Left lung (tissue), 4 donors: ENCODE measurements at regions not wholly inside any gene's neighbourhood (a gene's known extent, or its start where the extent isn't known, plus 50 kb on each side); places are given as distances from the start of the nearest gene placed in this dataset.

Source experiments
- ATAC-seq: fragments of 200-7000 bp; cut with Tn5 transposase; one replicate; pipeline ENCODE4 v1.9.1; 2020; ENCODE audit warnings: moderate library complexity
- DNase-seq, 4 donors: peaks; one replicate each; pipeline ENCODE4 v3.0.0-alpha.2; 2013 to 2020
- H3K27ac ChIP-seq, 2 donors: fragments of 200-600 bp; sonication (generic) in 1 of 2; one replicate each; pipeline versions ENCODE4 v1.5.0 to v1.8.0; 2020 to 2021
- H3K27me3 ChIP-seq, 2 donors: fragments of 200-600 bp; sonication (generic) in 1 of 2; one replicate each; pipeline versions ENCODE4 v1.5.0 to v1.8.0; 2020 to 2021
- H3K36me3 ChIP-seq, 2 donors: fragments of 200-600 bp; sonication (generic) in 1 of 2; one replicate each; pipeline versions ENCODE4 v1.5.0 to v1.8.0; 2020 to 2021
- H3K4me1 ChIP-seq, 2 donors: fragments of 200-600 bp; one replicate each; pipeline ENCODE4 v1.8.0; 2021
- H3K4me3 ChIP-seq, 2 donors: fragments of 200-600 bp; sonication (generic) in 1 of 2; one replicate each; pipeline versions ENCODE4 v1.5.0 to v1.8.0; 2020 to 2021; ENCODE audit warnings: mild to moderate bottlenecking in 1 of 2
- H3K9me3 ChIP-seq, 2 donors: fragments of 200-600 bp; sonication (generic) in 1 of 2; one replicate each; pipeline versions ENCODE4 v1.5.0 to v1.8.0; 2020 to 2021
- intact Hi-C, 2 donors: fragments of 100-400 bp; cut with DNase I; formaldehyde crosslinking; loops; one replicate each; pipeline versions ENCODE4 v1.11.2 to v1.14.2; 2022
- TF ChIP-seq, protein P1 (sequence below), 2 donors: fragments of 200-600 bp; sonication (generic) in 1 of 2; IDR thresholded peaks; one replicate each; pipeline versions ENCODE4 v1.5.0 to v1.8.0; 2021; ENCODE audit warnings: antibody characterized with exemption in 2 of 2
- donor health status: DM: no; HTN: yes; CAD: no.
- donor health status: DM: no; HTN: no; CAD: no.

DNA sequence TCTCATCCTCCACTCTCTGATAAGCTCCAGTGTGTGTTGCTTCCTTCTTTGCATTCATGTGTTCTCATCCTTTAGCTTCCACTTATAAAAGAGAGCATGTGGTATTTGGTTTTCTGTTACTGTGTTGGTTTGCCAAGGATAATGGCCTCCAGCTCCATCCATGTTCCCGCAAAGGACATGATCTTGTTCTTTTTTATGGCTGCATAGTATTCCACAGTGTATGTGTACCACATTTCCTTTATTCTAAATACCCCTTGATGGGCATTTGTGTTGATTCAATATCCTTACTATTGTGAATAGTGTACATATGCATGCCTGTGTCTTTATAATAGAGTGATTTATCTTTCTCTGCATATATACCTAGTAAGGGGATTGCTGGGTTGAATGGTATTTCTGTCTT, 155.1 kb downstream of the DCK start:
- intact Hi-C loops = no loop called here

DNA sequence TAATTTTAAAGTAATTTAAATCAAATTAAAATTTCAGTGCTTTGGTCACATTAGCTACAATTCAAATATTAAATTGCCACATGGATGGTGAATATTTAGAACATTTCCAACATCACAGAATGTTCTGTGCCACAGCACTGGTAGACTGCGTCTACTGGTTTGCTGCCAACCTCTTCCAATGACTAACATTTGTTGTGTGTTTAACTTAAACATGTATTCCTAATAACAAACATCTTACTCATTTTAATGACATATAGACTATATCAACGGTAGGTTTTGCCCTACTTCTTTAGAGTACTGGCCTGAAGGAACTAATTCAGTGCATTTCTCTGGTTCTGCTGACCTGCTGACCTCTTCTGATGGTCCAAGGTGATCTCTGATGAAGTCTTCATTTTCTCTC, 157.6 kb downstream of the DCK start:
- Histone ChIP-seq H3K4me1 (no peaks in the 10 kb centered on the region), H3K27ac (no peak overlapping the region), H3K4me3 (no peak overlapping the region), H3K36me3 (no peaks in the 10 kb centered on the region), H3K27me3 (no peaks in the 10 kb centered on the region), H3K9me3 (peaks cover 0 to 4% of the 10 kb centered on the region in 2 donors)
- ATAC-seq = no peak
- TF ChIP-seq, protein P1, sequence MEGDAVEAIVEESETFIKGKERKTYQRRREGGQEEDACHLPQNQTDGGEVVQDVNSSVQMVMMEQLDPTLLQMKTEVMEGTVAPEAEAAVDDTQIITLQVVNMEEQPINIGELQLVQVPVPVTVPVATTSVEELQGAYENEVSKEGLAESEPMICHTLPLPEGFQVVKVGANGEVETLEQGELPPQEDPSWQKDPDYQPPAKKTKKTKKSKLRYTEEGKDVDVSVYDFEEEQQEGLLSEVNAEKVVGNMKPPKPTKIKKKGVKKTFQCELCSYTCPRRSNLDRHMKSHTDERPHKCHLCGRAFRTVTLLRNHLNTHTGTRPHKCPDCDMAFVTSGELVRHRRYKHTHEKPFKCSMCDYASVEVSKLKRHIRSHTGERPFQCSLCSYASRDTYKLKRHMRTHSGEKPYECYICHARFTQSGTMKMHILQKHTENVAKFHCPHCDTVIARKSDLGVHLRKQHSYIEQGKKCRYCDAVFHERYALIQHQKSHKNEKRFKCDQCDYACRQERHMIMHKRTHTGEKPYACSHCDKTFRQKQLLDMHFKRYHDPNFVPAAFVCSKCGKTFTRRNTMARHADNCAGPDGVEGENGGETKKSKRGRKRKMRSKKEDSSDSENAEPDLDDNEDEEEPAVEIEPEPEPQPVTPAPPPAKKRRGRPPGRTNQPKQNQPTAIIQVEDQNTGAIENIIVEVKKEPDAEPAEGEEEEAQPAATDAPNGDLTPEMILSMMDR (IDR thresholded peaks at IDR 0.05) = no peak
- intact Hi-C loops = no loop called here
- DNase-seq = no peak

More for the DNA sequence above, 155.1 kb downstream of the DCK start:
- Histone ChIP-seq H3K4me1 (no peaks in the 10 kb centered on the region), H3K27me3 (no peaks in the 10 kb centered on the region), H3K9me3 (peaks cover 0 to 4% of the 10 kb centered on the region in 2 donors), H3K4me3 (no peak overlapping the region), H3K36me3 (no peaks in the 10 kb centered on the region), H3K27ac (no peak overlapping the region)
- ATAC-seq (no peak), DNase-seq (no peak)
- TF ChIP-seq, protein P1 (IDR thresholded peaks at IDR 0.05) = no peak

DNA sequence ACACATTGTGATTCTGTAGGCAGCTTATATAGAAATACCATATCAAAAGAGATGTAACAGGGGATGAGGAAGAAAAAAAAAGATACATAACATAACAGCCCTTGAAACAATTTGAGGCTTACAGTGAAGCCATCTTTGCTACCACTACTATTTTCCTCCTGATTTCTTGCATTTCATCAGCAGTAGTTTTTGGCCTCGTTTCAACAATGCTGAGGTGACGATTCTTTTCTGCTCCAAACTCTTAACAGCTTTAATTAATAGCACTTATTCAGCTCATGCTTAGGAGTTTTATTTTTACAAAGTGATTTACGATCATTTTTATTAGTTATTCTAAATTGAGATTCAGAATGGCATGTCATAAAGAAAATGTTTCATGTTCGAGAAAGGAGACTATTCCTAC, 163.2 kb downstream of the DCK start:
- TF ChIP-seq, protein P1 (IDR thresholded peaks at IDR 0.05) = no peak
- intact Hi-C loops = no loop called here
- no peak overlapping the region for H3K27ac ChIP-seq
- no peak overlapping the region for H3K4me3 ChIP-seq
- ATAC-seq = no peak
- no peaks in the 10 kb centered on the region for H3K9me3 ChIP-seq
- no peaks in the 10 kb centered on the region for H3K36me3 ChIP-seq
- DNase-seq = no peak
- H3K4me1 ChIP-seq = no peaks in the 10 kb centered on the region
- no peaks in the 10 kb centered on the region for H3K27me3 ChIP-seq

DNA sequence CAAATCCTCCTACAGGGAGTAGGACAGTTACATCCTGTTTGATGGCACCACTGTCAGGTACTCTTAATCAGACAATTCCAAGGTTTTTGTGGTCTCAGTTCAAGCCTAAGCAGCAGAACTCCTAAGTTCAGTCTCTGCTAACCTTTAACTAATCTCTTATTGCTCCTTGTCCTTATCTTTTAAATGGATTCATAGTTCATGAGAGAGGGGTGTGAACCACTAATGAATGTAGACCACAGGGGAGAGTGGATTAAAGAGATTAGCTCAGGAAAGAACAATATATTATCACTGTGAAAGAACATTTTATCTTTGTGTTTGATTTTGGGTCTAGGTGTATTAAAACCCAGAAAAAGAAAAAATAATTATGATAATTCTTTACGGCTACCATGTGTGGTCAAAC, 168.9 kb downstream of the DCK start:
- intact Hi-C loops = no loop called here
- no peak for ATAC-seq
- H3K4me1 ChIP-seq = no peaks in the 10 kb centered on the region
- no peaks in the 10 kb centered on the region for H3K36me3 ChIP-seq
- no peak for DNase-seq
- no peak overlapping the region for H3K27ac ChIP-seq
- TF ChIP-seq, protein P1 (IDR thresholded peaks at IDR 0.05) = no peak
- no peaks in the 10 kb centered on the region for H3K27me3 ChIP-seq
- H3K4me3 ChIP-seq = no peak overlapping the region
- H3K9me3 ChIP-seq = no peaks in the 10 kb centered on the region

DNA sequence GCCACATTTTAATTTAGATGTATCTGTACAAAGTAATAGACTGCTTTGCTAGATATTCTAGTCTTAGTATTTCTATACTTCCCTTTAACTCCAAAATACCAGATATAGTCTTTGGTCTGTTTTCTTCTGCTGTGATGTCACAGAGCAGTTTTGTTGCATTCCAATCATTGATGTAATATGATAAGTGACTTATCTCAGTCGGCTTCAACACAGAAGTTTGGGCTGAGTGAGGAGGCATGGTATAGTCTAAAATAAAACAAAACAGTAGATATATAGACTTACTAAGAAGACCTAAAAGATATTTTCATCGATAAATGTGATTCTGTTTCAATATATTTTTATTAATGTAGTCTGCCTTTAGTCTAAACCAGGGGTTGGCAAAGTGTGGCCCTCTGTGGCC, 169.9 kb downstream of the DCK start:
- intact Hi-C loops = no loop called here
- ATAC-seq (no peak), DNase-seq (no peak)
- TF ChIP-seq, protein P1 (IDR thresholded peaks at IDR 0.05) = no peak
- H3K9me3 ChIP-seq = no peaks in the 10 kb centered on the region
- no peaks in the 10 kb centered on the region for H3K27me3 ChIP-seq
- no peak overlapping the region for H3K4me3 ChIP-seq
- no peaks in the 10 kb centered on the region for H3K4me1 ChIP-seq
- H3K27ac ChIP-seq = no peak overlapping the region
- H3K36me3 ChIP-seq = no peaks in the 10 kb centered on the region
